ENCODE measurements at regions not wholly inside any gene's neighbourhood (a gene's known extent, or its start where the extent isn't known, plus 50 kb on each side); places are given as distances from the start of the nearest gene placed in this dataset.
"Not testable (repeated sequence)": the region's sequence is repeated elsewhere in the genome, so short reads cannot be mapped to it uniquely, and the experiment has no call there.

DNA sequence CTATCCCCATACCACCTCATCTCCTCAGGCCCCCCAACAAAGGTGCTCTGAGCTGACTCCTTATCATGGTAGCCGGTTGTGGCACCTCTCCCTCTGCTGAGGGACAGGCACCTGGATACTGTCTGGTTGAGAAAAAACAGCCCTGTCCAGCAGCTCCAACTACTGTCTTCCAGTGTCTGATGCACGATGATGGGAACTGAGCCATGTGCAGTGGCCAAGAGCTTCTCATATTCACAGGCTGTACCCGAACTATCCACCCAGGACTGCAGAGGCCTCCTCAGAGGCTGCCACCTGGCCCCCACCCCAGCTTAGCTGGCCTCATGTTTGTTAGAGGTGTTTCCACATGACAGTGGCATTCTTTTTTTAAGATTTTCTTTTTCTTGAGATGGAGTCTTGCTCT, 149.9 kb downstream of the BCL2L11 start:
- TF ChIP-seq, protein P1, sequence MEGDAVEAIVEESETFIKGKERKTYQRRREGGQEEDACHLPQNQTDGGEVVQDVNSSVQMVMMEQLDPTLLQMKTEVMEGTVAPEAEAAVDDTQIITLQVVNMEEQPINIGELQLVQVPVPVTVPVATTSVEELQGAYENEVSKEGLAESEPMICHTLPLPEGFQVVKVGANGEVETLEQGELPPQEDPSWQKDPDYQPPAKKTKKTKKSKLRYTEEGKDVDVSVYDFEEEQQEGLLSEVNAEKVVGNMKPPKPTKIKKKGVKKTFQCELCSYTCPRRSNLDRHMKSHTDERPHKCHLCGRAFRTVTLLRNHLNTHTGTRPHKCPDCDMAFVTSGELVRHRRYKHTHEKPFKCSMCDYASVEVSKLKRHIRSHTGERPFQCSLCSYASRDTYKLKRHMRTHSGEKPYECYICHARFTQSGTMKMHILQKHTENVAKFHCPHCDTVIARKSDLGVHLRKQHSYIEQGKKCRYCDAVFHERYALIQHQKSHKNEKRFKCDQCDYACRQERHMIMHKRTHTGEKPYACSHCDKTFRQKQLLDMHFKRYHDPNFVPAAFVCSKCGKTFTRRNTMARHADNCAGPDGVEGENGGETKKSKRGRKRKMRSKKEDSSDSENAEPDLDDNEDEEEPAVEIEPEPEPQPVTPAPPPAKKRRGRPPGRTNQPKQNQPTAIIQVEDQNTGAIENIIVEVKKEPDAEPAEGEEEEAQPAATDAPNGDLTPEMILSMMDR (IDR thresholded peaks at IDR 0.05), result not testable (repeated sequence)
- TF ChIP-seq EZH2 (IDR thresholded peaks at IDR 0.05; ENCODE audit: borderline replicate concordance, insufficient read depth, low read depth, low read length, poor library complexity, severe bottlenecking), result not testable (repeated sequence)
